ENCODE measurements at regions not wholly inside any gene's neighbourhood (a gene's known extent, or its start where the extent isn't known, plus 50 kb on each side); places are given as distances from the start of the nearest gene placed in this dataset.

GRCh38 chr10:131494451-131494850 lies 182.9 kb upstream of the TCERG1L start:
- TF ChIP-seq CTCF (IDR thresholded peaks at IDR 0.05) (no peak), EP300 (IDR thresholded peaks at IDR 0.05) (no peak)
